GM21381 (cell line): ENCODE measurements at regions not wholly inside any gene's neighbourhood (a gene's known extent, or its start where the extent isn't known, plus 50 kb on each side); places are given as distances from the start of the nearest gene placed in this dataset.
"Not testable (repeated sequence)": the region's sequence is repeated elsewhere in the genome, so short reads cannot be mapped to it uniquely, and the experiment has no call there.

Source experiments
- ATAC-seq: cut with Tn5 transposase; IDR thresholded peaks from one replicate; pipeline ENCODE4 v1.9.1; 2021; ENCODE audit warnings: mild to moderate bottlenecking, moderate library complexity; ENCODE audit not compliant: unreplicated experiment

- no peak for ATAC-seq
Observed at GRCh38 chr15:69597061-69597592, 144.5 kb downstream of the RPLP1 start.

DNA sequence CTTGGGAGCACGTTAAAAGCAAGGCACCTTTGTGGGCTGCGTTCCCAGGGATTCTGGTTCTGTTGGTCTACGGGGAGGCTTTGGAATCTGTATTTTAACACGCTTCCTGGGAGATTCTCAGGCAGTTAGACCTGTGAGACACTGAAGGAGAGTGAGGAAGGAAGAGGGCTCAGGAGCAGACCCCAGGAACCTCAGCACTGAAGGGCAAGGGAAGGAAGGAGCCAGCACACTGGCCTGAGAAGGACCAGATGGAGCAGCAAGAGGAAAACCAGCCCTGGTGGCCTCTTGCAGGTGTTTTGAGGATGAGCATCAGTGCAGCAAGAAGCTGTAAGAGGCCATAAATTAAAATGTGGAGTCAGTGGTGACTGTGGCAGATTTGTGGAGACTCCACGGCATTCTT, 146.7 kb downstream of the RPLP1 start:
- no peak for ATAC-seq

- ATAC-seq: no peak
Observed at GRCh38 chr15:69600556-69601085, 148.0 kb downstream of the RPLP1 start.

DNA sequence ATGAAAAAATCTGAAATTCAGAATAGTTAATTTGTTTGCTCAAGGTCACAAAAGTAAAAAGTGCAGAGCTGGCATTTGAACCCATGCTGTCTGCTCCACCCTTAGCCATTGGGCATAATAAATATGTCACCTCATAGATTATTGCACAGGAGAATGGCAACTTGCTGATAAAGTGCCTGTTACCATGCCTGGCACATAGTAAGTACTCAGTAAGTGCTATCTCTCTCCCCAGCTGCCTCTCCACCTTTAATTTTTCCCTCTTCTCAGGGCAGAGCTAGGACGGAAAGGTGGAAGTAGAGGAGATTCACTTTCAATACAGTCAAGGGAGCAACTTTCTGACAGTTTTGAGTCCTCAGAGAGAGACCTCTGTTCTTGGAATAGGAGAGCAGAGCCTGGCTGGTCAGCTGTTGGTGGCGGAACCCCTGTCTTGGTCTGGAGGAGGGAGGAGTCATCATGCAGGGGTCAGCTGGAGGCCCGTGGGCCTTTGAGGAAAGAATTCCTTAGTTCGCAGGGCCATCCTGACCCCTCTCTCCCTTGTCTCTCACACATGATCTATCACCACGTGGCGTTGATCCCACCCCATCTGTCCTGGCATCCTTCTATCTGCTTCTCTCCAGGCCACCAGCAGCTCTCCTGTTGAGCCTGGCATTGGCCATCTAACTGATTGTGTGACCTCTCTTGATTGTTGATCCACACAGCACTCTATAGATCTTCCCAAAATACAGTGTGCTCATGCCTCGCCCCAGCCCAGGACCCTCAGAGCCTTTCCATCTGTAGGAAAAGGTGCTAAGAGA, 149.3 kb downstream of the RPLP1 start:
- no peak for ATAC-seq

- ATAC-seq: no peak
Observed at GRCh38 chr15:69602921-69603320, 150.3 kb downstream of the RPLP1 start.

GRCh38 chr15:69603369-69604071, 150.9 kb downstream of the RPLP1 start:
- no peak for ATAC-seq

- ATAC-seq: no peak
Observed at GRCh38 chr15:69604072-69604411, 151.4 kb downstream of the RPLP1 start.

- no peak for ATAC-seq
Observed at GRCh38 chr15:69606144-69606543, 153.5 kb downstream of the RPLP1 start.

GRCh38 chr15:69606921-69607500, 154.4 kb downstream of the RPLP1 start:
- ATAC-seq: no peak

GRCh38 chr15:69608661-69609060, 156.0 kb downstream of the RPLP1 start:
- no peak for ATAC-seq

DNA sequence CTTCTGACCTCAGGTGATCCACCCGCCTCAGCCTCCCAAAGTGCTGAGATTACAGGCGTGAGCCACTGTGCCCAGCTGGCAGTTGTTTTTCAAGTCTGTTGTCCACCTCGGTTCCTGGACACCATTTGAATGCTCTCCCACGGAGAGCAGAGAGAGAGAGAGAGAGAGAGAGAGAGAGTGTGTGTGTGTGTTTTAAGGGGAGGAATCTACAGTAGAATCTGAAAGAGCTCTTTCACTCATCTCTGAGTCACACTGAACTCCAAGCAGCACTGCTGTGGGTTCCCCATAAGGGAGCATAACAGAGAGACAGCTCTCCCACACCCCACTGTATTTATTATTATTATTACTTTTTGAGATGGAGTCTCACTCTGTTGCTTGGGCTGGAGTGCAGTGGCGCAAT, 156.6 kb downstream of the RPLP1 start:
- ATAC-seq: no peak

GRCh38 chr15:69609776-69610175, 157.2 kb downstream of the RPLP1 start:
- no peak for ATAC-seq

- ATAC-seq: no peak
Observed at GRCh38 chr15:69610277-69610676, 157.7 kb downstream of the RPLP1 start.

DNA sequence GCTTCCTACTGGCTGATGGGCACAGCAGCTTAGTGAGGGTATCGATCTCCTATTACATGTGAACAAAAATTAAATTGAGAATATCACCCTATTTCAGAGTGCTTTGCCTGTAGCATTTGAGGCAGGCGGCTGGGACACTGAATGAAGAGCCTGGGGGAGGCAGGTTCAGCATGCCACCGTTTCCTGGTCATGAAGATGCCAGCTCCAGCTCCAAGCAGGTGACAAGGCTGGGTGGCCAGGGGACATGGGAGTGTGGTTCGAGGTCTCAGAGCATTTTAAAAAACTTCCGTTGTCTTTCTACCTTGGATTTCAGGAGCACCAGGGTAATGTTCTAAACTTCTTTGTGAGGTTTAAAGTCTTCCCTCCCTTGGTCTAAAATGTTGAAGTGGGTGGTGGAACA, 158.2 kb downstream of the RPLP1 start:
- no peak for ATAC-seq

DNA sequence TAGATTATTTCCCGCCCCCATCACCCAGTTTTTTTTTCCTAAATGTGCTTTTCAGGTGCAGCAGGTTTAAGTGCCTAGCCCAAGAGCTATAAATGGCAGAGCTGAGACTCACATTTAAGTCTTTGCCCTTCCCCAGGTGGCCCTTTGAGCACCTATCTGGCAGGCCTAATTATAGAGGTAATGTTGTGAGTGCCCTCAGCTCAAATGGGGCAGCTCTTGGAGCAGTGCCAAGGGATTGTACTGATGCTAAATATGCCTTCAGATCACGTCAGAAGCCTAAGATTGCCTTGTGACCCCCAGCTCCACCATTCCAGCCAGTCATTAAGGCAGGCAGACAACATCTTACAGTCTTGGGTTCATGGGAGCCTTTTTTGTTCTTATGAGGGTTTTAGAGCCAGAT, 159.5 kb downstream of the RPLP1 start:
- no peak for ATAC-seq

GRCh38 chr15:69613182-69613581, 160.6 kb downstream of the RPLP1 start:
- no peak for ATAC-seq

GRCh38 chr15:69613988-69614387, 161.4 kb downstream of the RPLP1 start:
- no peak for ATAC-seq

DNA sequence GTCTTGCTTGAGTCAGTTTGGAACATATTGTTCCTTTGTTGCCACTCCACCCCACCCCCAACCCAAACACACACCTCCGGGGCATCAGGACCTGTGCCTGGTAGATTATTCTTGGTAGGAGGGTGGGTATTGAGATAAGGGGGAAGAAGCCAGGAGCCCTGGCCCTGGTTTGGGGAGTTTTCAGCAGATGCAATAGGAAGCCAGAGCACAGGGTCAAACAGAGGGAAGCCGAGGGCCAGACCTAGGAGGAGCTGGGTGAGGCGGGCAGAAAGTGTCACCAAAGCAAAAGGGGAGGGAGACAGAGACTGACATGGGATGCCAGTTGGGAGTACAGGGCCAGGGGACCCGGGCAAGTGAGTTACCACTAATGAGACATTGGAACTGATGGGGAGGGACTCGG, 163.1 kb downstream of the RPLP1 start:
- no peak for ATAC-seq

- no peak for ATAC-seq
Observed at GRCh38 chr15:69616558-69616957, 163.9 kb downstream of the RPLP1 start.

- not testable (repeated sequence) for ATAC-seq
Observed at GRCh38 chr15:69617144-69617543, 164.5 kb downstream of the RPLP1 start.

GRCh38 chr15:69623392-69624154, 171.0 kb downstream of the RPLP1 start:
- no peak for ATAC-seq
